Activated CD8-positive, alpha-beta memory T cell treated with anti-CD3 and anti-CD28 coated beads for 48 hours (primary cell): ENCODE measurements at regions not wholly inside any gene's neighbourhood (a gene's known extent, or its start where the extent isn't known, plus 50 kb on each side); places are given as distances from the start of the nearest gene placed in this dataset.
"Not testable (repeated sequence)": the region's sequence is repeated elsewhere in the genome, so short reads cannot be mapped to it uniquely, and the experiment has no call there.

Experiments used
- DNase-seq, 3 experiments: peaks; one replicate each; pipeline ENCODE4 v3.0.0-alpha.2; 2020; ENCODE audit warnings: low read depth in 2 of 3, low spot score in 2 of 3

GRCh38 chr17:53093391-53093790 lies 729.3 kb upstream of the KIF2B start:
- DNase-seq: no peak

- no peak for DNase-seq
These were observed 730.7 kb upstream of the KIF2B start for GRCh38 chr17:53092072-53092471.

- DNase-seq: no peak
These were observed 732.0 kb upstream of the KIF2B start for GRCh38 chr17:53090770-53091169.

- DNase-seq: no peak
These were observed 734.2 kb upstream of the KIF2B start for GRCh38 chr17:53088481-53088880.

GRCh38 chr17:53061446-53061845 lies 761.3 kb upstream of the KIF2B start:
- DNase-seq: no peak

- DNase-seq: no peak
These were observed 764.7 kb upstream of the KIF2B start for GRCh38 chr17:53058031-53058430.

- no peak for DNase-seq
These were observed 775.9 kb upstream of the KIF2B start for GRCh38 chr17:53046781-53047180.

- DNase-seq: no peak
These were observed 782.7 kb upstream of the KIF2B start for GRCh38 chr17:53039981-53040380.

- DNase-seq: no peak
These were observed 789.4 kb upstream of the KIF2B start for GRCh38 chr17:53033297-53033696.

GRCh38 chr17:53032861-53033271 lies 789.9 kb upstream of the KIF2B start:
- DNase-seq: no peak

GRCh38 chr17:53017227-53017626 lies 805.5 kb upstream of the KIF2B start:
- DNase-seq: no peak

- no peak for DNase-seq
These were observed 806.6 kb upstream of the KIF2B start for GRCh38 chr17:53016085-53016484.

- no peak for DNase-seq
These were observed 810.4 kb upstream of the KIF2B start for GRCh38 chr17:53012364-53012763.

GRCh38 chr17:53006006-53006405 lies 816.7 kb upstream of the KIF2B start:
- no peak for DNase-seq

GRCh38 chr17:53004902-53005301 lies 817.8 kb upstream of the KIF2B start:
- DNase-seq: no peak

GRCh38 chr17:52995881-52996280 lies 826.8 kb upstream of the KIF2B start:
- DNase-seq: no peak

- no peak for DNase-seq
These were observed 827.6 kb upstream of the KIF2B start for GRCh38 chr17:52995147-52995546.

GRCh38 chr17:52986056-52986662 lies 827.6 kb upstream of the CA10 start:
- no peak for DNase-seq

GRCh38 chr17:52982331-52982730 lies 823.8 kb upstream of the CA10 start:
- DNase-seq: no peak

- DNase-seq: no peak
These were observed 821.4 kb upstream of the CA10 start for GRCh38 chr17:52979921-52980320.

GRCh38 chr17:52965856-52966255 lies 807.3 kb upstream of the CA10 start:
- no peak for DNase-seq

GRCh38 chr17:52961751-52962150 lies 803.2 kb upstream of the CA10 start:
- DNase-seq: not testable (repeated sequence)

GRCh38 chr17:52957411-52957810 lies 798.9 kb upstream of the CA10 start:
- DNase-seq: no peak

- no peak for DNase-seq
These were observed 788.9 kb upstream of the CA10 start for GRCh38 chr17:52947418-52947817.
